K562 (cell line): ENCODE measurements at regions not wholly inside any gene's neighbourhood (a gene's known extent, or its start where the extent isn't known, plus 50 kb on each side); places are given as distances from the start of the nearest gene placed in this dataset.

Source experiments
- ATAC-seq: fragments of 200-7000 bp; cut with Tn5 transposase; 3 replicates; pipeline ENCODE4 v1.9.1; 2020; ENCODE audit warnings: moderate library complexity
- BruUV-seq: library from RNA; stranded (reverse); fragments of 400-500 nt; replicated peaks from 2 replicates; lab custom pipeline; 2021; lab: Mats Ljungman, UMichigan
- CTCF ChIA-PET: fragments of 300-600 bp; formaldehyde crosslinking; extraction: SDS; loops from one replicate; lab custom pipeline; 2021; ENCODE audit warnings: low intra/inter-chr PET ratio; lab: Yijun Ruan, JAX
- POLR2A ChIA-PET: fragments of 300-600, 350-650 bp; sonication (Branson Sonifier 250); formaldehyde crosslinking; extraction: SDS; loops from one replicate; lab custom pipeline; 2021; ENCODE audit warnings: antibody characterized with exemption, inconsistent platforms; lab: Yijun Ruan, JAX
- DNase-seq, 4 experiments: peaks; one replicate each; pipeline versions ENCODE4 v3.0.0 to v3.0.0-alpha.2; 2011 to 2018; ENCODE audit warnings: low spot score in 3 of 4, mixed read lengths in 3 of 4; ENCODE audit errors: extremely low read depth in 1 of 4
- FAIRE-seq: peaks from 2 replicates; lab custom pipeline; 2011; peaks lifted over from hg19 to GRCh38; lab: Jason Lieb, UNC
- H2AFZ ChIP-seq: 2 replicates; pipeline ENCODE4 v1.6.0; 2011; ENCODE audit warnings: low read depth, low read length, control low read depth, inconsistent platforms
- H3K27ac ChIP-seq: fragments of 200-600 bp; 3 replicates; pipeline ENCODE4 v1.8.0; 2011; ENCODE audit warnings: low read depth, mild to moderate bottlenecking, control low read depth, inconsistent platforms, low read length, moderate library complexity, mixed read lengths; ENCODE audit errors: extremely low read depth
- H3K27me3 ChIP-seq, 2 experiments: fragments of 300-600 bp in 1 of 2; 2 replicates in 1 of 2; 3 replicates in 1 of 2; pipeline versions ENCODE4 v1.6.0 to v1.8.0; 2011; ENCODE audit warnings: inconsistent platforms in 2 of 2, low read length in 2 of 2, mild to moderate bottlenecking in 1 of 2, mixed read lengths in 1 of 2, moderate library complexity in 1 of 2; ENCODE audit not compliant: control insufficient read depth in 2 of 2, insufficient read depth in 2 of 2
- H3K36me3 ChIP-seq: fragments of 300-600 bp; 3 replicates; pipeline ENCODE4 v1.8.0; 2011; ENCODE audit warnings: mild to moderate bottlenecking, low read length, inconsistent platforms; ENCODE audit not compliant: control insufficient read depth, insufficient read depth
- H3K4me1 ChIP-seq, 2 experiments: fragments of 200-600 bp in 1 of 2; replicated peaks in 1 of 2; 2 replicates in 1 of 2; 3 replicates in 1 of 2; pipeline versions ENCODE4 v1.5.1 to v1.8.0; 2011; ENCODE audit warnings: inconsistent platforms in 2 of 2, low read length in 2 of 2, mild to moderate bottlenecking in 1 of 2, mixed read lengths in 1 of 2, moderate library complexity in 1 of 2; ENCODE audit not compliant: control insufficient read depth in 2 of 2, insufficient read depth in 2 of 2
- H3K4me2 ChIP-seq: 2 replicates; pipeline ENCODE4 v1.6.1; 2011; ENCODE audit warnings: low read length, control low read depth, inconsistent platforms, mixed read lengths; ENCODE audit not compliant: insufficient read depth
- H3K4me3 ChIP-seq: fragments of 200-600 bp; sonication (generic), shearing (Covaris generic); 2 replicates; pipeline ENCODE4 v1.5.1; 2016; ENCODE audit warnings: control low read depth, inconsistent platforms
- H3K79me2 ChIP-seq: fragments of 200-600 bp; 3 replicates; pipeline ENCODE4 v1.8.0; 2011; ENCODE audit warnings: low read length, inconsistent platforms; ENCODE audit not compliant: control insufficient read depth, insufficient read depth
- H3K9ac ChIP-seq, 2 experiments: 2 replicates each; pipeline versions ENCODE4 v1.6.0 to v1.6.1; 2011; ENCODE audit warnings: low read depth in 2 of 2, low read length in 2 of 2, control low read depth in 1 of 2, inconsistent platforms in 1 of 2, mild to moderate bottlenecking in 1 of 2, mixed read lengths in 1 of 2; ENCODE audit not compliant: insufficient read depth in 1 of 2
- H3K9me1 ChIP-seq: one replicate; pipeline ENCODE4 v1.6.0; 2011; ENCODE audit warnings: inconsistent platforms, mild to moderate bottlenecking, low read length, moderate library complexity; ENCODE audit not compliant: control insufficient read depth, insufficient read depth
- H3K9me3 ChIP-seq: replicated peaks from 2 replicates; pipeline ENCODE4 v1.5.1; 2011; ENCODE audit warnings: low read depth, low read length, inconsistent platforms; ENCODE audit not compliant: control insufficient read depth, insufficient read depth
- H4K20me1 ChIP-seq: replicated peaks from 2 replicates; pipeline ENCODE4 v1.6.1; 2011; ENCODE audit warnings: low read length, inconsistent platforms, mixed read lengths; ENCODE audit not compliant: control insufficient read depth, insufficient read depth
- ATF4 ChIP-seq: fragments of 450-650 bp; formaldehyde crosslinking; IDR thresholded peaks from 2 replicates; pipeline ENCODE4 v1.4.0; 2022; ENCODE audit warnings: mild to moderate bottlenecking, moderate library complexity
- BRF2 ChIP-seq: IDR thresholded peaks from 3 replicates; pipeline ENCODE4 v1.6.1; 2011; ENCODE audit warnings: borderline replicate concordance, mild to moderate bottlenecking; ENCODE audit not compliant: insufficient read length, insufficient read depth
- EHMT2 ChIP-seq: fragments of 450-650 bp; IDR thresholded peaks from 2 replicates; pipeline ENCODE4 v1.6.1; 2018; ENCODE audit warnings: antibody characterized with exemption
- MIER1 ChIP-seq: fragments of 450-650 bp; IDR thresholded peaks from 2 replicates; pipeline ENCODE4 v1.6.1; 2016; ENCODE audit warnings: antibody characterized with exemption, mild to moderate bottlenecking, low read depth
- POLR2A ChIP-seq: fragments of 450-650 bp; conservative IDR thresholded peaks from 2 replicates; pipeline ENCODE4 v1.6.1; 2016
- POLR2G ChIP-seq: fragments of 200-400 bp; formaldehyde crosslinking; IDR thresholded peaks from 2 replicates; pipeline ENCODE4 v1.6.1; 2017; ENCODE audit warnings: low read depth, mild to moderate bottlenecking, antibody characterized with exemption, low read length, moderate library complexity
- SMARCA5 ChIP-seq: fragments of 450-650 bp; IDR thresholded peaks from 2 replicates; pipeline ENCODE4 v1.6.1; 2016
- ZC3H4 ChIP-seq: sonication (generic); formaldehyde crosslinking; IDR thresholded peaks from 2 replicates; pipeline ENCODE4 v1.9.0; 2021; ENCODE audit warnings: missing genetic modification reagents, borderline replicate concordance
- ZNF57 ChIP-seq: fragments of 450-650 bp; formaldehyde crosslinking; IDR thresholded peaks from 2 replicates; pipeline ENCODE4 v1.4.0; 2020; ENCODE audit warnings: mild to moderate bottlenecking, moderate library complexity
- WGBS: fragments of 100-300 bp; shearing (Covaris generic); methylation state at CpG from one replicate; pipeline ENCODE4 v1.1.6; 2016; ENCODE audit warnings: low coverage, mixed read lengths; ENCODE audit not compliant: insufficient coverage; ENCODE audit errors: missing lambda C conversion rate; 5-methylcytosine and 5-hydroxymethylcytosine counted together
- in situ Hi-C: fragments of 300-500 bp; cut with MboI; formaldehyde crosslinking; loops from 4 replicates; pipeline ENCODE4 v1.15.0; 2018; ENCODE audit warnings: inconsistent platforms, mixed read lengths
- intact Hi-C: fragments of 100-400 bp; cut with micrococcal nuclease; formaldehyde crosslinking; loops from 2 replicates; pipeline ENCODE4 v1.14.2; 2022
- TF ChIP-seq, protein P1 (sequence below), 2 experiments: fragments of 450-650 bp; formaldehyde crosslinking in 1 of 2; IDR thresholded peaks; 2 replicates each; pipeline versions ENCODE4 v1.4.0 to v1.6.1; 2014 to 2020; ENCODE audit warnings: mild to moderate bottlenecking in 2 of 2, borderline replicate concordance in 1 of 2, low read depth in 1 of 2

- no peak overlapping the region for H3K4me3 ChIP-seq
- no peaks in the 10 kb centered on the region for H3K4me1 ChIP-seq
- no peak overlapping the region for H3K27ac ChIP-seq
- H3K9me1 ChIP-seq, result no peaks in the 10 kb centered on the region
- H2AFZ ChIP-seq, result no peak overlapping the region
- ChIA-PET CTCF (no interaction called here), POLR2A (no interaction called here)
- TF ChIP-seq EHMT2, result peak; percentile 87
- no peak for TF ChIP-seq BRF2
- TF ChIP-seq, protein P1, sequence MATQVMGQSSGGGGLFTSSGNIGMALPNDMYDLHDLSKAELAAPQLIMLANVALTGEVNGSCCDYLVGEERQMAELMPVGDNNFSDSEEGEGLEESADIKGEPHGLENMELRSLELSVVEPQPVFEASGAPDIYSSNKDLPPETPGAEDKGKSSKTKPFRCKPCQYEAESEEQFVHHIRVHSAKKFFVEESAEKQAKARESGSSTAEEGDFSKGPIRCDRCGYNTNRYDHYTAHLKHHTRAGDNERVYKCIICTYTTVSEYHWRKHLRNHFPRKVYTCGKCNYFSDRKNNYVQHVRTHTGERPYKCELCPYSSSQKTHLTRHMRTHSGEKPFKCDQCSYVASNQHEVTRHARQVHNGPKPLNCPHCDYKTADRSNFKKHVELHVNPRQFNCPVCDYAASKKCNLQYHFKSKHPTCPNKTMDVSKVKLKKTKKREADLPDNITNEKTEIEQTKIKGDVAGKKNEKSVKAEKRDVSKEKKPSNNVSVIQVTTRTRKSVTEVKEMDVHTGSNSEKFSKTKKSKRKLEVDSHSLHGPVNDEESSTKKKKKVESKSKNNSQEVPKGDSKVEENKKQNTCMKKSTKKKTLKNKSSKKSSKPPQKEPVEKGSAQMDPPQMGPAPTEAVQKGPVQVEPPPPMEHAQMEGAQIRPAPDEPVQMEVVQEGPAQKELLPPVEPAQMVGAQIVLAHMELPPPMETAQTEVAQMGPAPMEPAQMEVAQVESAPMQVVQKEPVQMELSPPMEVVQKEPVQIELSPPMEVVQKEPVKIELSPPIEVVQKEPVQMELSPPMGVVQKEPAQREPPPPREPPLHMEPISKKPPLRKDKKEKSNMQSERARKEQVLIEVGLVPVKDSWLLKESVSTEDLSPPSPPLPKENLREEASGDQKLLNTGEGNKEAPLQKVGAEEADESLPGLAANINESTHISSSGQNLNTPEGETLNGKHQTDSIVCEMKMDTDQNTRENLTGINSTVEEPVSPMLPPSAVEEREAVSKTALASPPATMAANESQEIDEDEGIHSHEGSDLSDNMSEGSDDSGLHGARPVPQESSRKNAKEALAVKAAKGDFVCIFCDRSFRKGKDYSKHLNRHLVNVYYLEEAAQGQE (IDR thresholded peaks at IDR 0.05; ENCODE audit: borderline replicate concordance), result peak; percentile 94
- TF ChIP-seq, protein P1 (CRISPR knock-in tag; IDR thresholded peaks at IDR 0.05; ENCODE audit: low read depth), result peak; percentile 67
- no peak for TF ChIP-seq POLR2A
- TF ChIP-seq SMARCA5, result no peak
- TF ChIP-seq MIER1, result peak; percentile 83
- TF ChIP-seq ZC3H4 (CRISPR knock-in tag), result no peak
- no peak for TF ChIP-seq ZNF57 (CRISPR knock-in tag)
- no peak for TF ChIP-seq POLR2G
- TF ChIP-seq ATF4 (CRISPR knock-in tag), result no peak
- no peak for FAIRE-seq
- no peaks in the 10 kb centered on the region for H3K9me3 ChIP-seq
- peak; percentile 9 to 14 (median 12) for DNase-seq
- in situ Hi-C loops, result no loop called here
- H3K36me3 ChIP-seq, result no peaks in the 10 kb centered on the region
- H3K4me2 ChIP-seq, result no peak overlapping the region
- H3K9ac ChIP-seq, result no peak overlapping the region
- 6% methylated on average over 2 of the region's 3 CpGs for WGBS
- intact Hi-C loops, result no loop called here
- BruUV-seq, result no TSS peak
- H3K27me3 ChIP-seq, result peaks cover 0 to 6% of the 10 kb centered on the region in 2 experiments; a peak in 1 of 5 replicates
- no peak for ATAC-seq
- H3K79me2 ChIP-seq, result no peaks in the 10 kb centered on the region
- no peaks in the 10 kb centered on the region for H4K20me1 ChIP-seq
Observed at GRCh38 chr22:49230194-49230577, 597.5 kb downstream of the BRD1 start.
